GM12874 (cell line): ENCODE measurements at regions not wholly inside any gene's neighbourhood (a gene's known extent, or its start where the extent isn't known, plus 50 kb on each side); places are given as distances from the start of the nearest gene placed in this dataset.

Experiments
- CTCF ChIP-seq: IDR thresholded peaks from 2 replicates; pipeline ENCODE4 v1.5.1; 2011; ENCODE audit warnings: low read depth, mild to moderate bottlenecking, control low read depth, low read length, moderate library complexity; ENCODE audit not compliant: insufficient read depth

GRCh38 chr14:65299826-65300225 lies 112.7 kb upstream of the FUT8 start:
- no peak for TF ChIP-seq CTCF

DNA sequence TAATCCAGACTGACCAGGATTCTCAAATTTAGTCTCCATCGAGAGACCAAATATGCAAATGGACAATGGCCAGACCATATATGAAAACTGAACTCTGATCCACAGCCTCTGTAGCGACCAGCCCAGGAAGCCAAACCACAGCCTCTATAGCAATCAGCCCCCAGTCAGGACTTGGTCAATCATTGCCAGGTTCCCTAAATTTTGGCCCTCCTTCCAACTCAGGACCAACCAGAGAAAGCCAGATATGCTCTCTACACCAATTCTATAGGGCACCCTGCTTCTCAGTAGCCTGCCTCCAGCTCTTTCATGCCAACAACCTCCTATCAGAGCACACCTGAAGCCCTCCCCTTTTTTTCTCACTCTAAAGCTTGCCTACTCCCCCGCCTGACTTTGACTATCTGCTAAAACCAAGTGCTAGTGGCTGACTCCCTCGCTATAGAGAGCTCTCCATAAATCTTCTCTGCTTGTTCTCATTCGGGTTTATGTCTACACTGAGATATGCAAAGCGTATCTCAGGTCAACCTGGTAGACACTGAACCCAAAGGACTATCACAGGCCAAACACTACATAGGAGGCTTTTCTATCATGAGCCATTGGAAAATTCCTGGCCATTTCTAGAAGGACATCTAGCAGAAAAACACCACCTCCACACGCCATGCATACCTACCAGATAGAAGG lies 110.5 kb upstream of the FUT8 start:
- TF ChIP-seq CTCF: no peak

DNA sequence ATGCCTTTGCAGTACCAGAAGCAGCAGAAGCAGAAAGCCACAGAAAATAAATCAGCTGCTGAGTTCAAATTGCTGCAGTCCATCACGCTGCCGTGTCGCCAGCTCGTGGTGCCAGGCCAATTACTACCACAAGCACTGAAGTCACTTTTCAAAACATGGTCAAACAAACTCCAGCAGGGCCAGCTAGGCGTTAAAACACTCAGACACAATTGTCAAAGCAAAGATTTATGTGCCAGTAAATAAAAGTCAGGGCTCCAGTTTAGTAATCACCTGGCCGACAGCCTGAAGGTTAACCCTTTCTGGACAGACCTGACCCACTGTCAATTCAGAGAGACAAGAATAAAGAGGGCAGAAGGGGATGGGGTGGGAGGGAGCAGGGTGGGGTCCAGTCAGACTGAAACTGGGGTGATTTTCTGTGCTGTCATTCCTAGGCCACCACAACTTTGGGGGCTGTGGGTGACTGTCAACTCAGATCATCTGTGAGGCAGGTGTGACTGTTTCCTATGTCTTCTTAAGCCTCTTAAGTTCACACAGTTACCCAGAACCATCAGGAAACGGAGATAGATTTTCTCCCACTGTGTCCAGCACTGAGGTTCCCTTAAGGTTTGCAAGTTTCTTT lies 109.8 kb upstream of the FUT8 start:
- TF ChIP-seq CTCF: no peak

GRCh38 chr14:65303190-65303898 lies 109.2 kb upstream of the FUT8 start:
- no peak for TF ChIP-seq CTCF

DNA sequence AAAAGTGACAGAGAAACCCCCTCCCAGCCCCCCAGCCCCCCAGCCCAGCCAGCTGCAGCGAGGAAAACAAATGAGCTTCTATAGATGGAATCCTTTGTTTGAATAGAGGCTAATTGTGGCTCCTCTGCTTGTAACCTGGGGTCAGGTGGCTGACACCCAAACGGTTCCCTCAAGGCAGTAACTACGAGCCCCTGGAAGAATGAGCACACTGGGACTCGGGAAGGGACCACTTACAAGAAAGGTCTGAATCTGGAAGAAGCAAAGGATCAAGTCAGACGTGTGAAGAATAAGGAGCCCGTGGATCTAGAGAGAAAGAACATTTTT lies 108.7 kb upstream of the FUT8 start:
- TF ChIP-seq CTCF: no peak

DNA sequence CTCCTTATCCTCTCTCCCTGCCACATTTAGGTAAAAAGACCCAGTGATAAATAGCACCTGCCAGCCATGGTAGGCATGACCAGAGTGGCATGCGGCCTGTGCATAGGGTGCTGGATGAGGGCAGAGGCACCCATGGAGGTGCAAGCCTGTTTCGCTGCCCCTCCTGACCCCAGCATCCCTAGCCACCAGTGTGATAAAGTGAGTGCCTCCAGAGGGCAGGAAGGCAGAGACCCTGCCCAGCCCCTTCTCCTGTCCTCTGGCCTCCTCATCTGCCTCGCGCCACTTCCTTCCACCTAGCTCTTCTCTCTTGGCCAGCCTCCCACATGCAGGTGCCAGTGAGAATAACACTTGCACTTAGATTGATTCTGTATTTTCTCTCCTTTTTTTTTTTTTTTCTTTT lies 108.3 kb upstream of the FUT8 start:
- TF ChIP-seq CTCF: no peak

DNA sequence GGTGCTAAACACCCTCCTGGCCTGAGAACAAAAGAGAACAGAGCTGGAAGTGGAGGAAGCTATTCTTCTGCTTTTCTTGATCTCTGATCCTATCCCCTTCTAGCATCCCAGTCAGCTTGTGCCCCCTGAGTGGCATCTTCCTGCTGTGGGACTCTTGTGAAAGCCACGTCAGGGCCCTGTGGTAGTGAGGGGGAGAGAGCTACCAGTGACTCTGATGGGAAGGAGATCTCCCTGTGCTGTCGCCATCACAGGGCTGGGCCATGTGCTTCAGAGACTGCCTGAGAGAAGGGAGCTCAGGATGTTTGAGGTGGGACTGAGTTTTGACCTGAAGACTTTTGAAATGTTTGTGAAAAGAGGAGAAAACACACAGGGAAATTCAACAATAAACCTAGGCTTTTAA lies 107.6 kb upstream of the FUT8 start:
- no peak for TF ChIP-seq CTCF
